GM12878 (cell line): ENCODE measurements at regions not wholly inside any gene's neighbourhood (a gene's known extent, or its start where the extent isn't known, plus 50 kb on each side); places are given as distances from the start of the nearest gene placed in this dataset.

ENCODE experiments used
- ATAC-seq: fragments of 200-7000 bp; cut with Tn5 transposase; 3 replicates; pipeline ENCODE4 v1.9.1; 2020; ENCODE audit warnings: mild to moderate bottlenecking, moderate library complexity
- BruUV-seq: library from RNA; stranded (reverse); fragments of 400-500 nt; replicated peaks from 2 replicates; lab custom pipeline; 2021; lab: Mats Ljungman, UMichigan
- CTCF ChIA-PET: fragments of 300-600 bp; sonication (Branson Sonifier 250); formaldehyde crosslinking; extraction: SDS; loops from one replicate; lab custom pipeline; 2021; ENCODE audit warnings: inconsistent platforms; lab: Yijun Ruan, JAX
- POLR2A ChIA-PET: fragments of 350-600 bp; formaldehyde crosslinking; extraction: SDS; loops from one replicate; lab custom pipeline; 2021; ENCODE audit warnings: inconsistent platforms; lab: Charles Lee
- RAD21 ChIA-PET: fragments of 300-600 bp; sonication (Branson Sonifier 250); formaldehyde crosslinking; loops from one replicate; lab custom pipeline; 2023; ENCODE audit warnings: antibody characterized with exemption; ENCODE audit not compliant: unreplicated experiment; lab: Charles Lee
- SMC1A ChIA-PET: fragments of 300-600 bp; sonication (Branson Sonifier 250); formaldehyde crosslinking; loops from one replicate; lab custom pipeline; 2023; ENCODE audit not compliant: unreplicated experiment, uncharacterized antibody; lab: Charles Lee
- DNase-seq: peaks from one replicate; pipeline ENCODE4 v3.0.0-alpha.2; 2011; ENCODE audit warnings: low read depth, low spot score
- FAIRE-seq: peaks from 3 replicates; lab custom pipeline; 2011; peaks lifted over from hg19 to GRCh38; lab: Jason Lieb, UNC
- H2AFZ ChIP-seq: 2 replicates; pipeline ENCODE4 v1.6.0; 2011; ENCODE audit warnings: low read depth, low read length, control low read depth; ENCODE audit not compliant: control insufficient read depth
- H3K27ac ChIP-seq: 2 replicates; pipeline ENCODE4 v1.5.1; 2011; ENCODE audit warnings: control low read depth; ENCODE audit not compliant: control insufficient read depth, insufficient read depth
- H3K27me3 ChIP-seq, 2 experiments: replicated peaks in 1 of 2; 2 replicates each; pipeline versions ENCODE4 v1.6.0 to v1.6.1; 2011; ENCODE audit warnings: low read length in 1 of 2; ENCODE audit not compliant: control insufficient read depth in 2 of 2, insufficient read depth in 2 of 2
- H3K36me3 ChIP-seq, 2 experiments: 2 replicates each; pipeline ENCODE4 v1.5.1; 2011; ENCODE audit warnings: low read length in 1 of 2; ENCODE audit not compliant: control insufficient read depth in 2 of 2, insufficient read depth in 2 of 2
- H3K4me1 ChIP-seq: 2 replicates; pipeline ENCODE4 v1.6.1; 2011; ENCODE audit warnings: mild to moderate bottlenecking, low read length, moderate library complexity, mixed read lengths; ENCODE audit not compliant: control insufficient read depth, insufficient read depth
- H3K4me2 ChIP-seq: 2 replicates; pipeline ENCODE4 v1.6.0; 2011; ENCODE audit warnings: control low read depth; ENCODE audit not compliant: control insufficient read depth, insufficient read depth
- H3K4me3 ChIP-seq: fragments of 200-600 bp; sonication (generic); 2 replicates; pipeline ENCODE4 v1.5.1; 2016
- H3K79me2 ChIP-seq: 2 replicates; pipeline ENCODE4 v1.6.0; 2011; ENCODE audit warnings: low read length; ENCODE audit not compliant: control insufficient read depth, insufficient read depth
- H3K9ac ChIP-seq: 2 replicates; pipeline ENCODE4 v1.8.0; 2011; ENCODE audit warnings: low read length, control low read depth, mixed read lengths; ENCODE audit not compliant: control insufficient read depth, insufficient read depth
- H3K9me3 ChIP-seq: replicated peaks from 3 replicates; pipeline ENCODE4 v1.5.1; 2011; ENCODE audit warnings: mild to moderate bottlenecking, low read length; ENCODE audit not compliant: control insufficient read depth, insufficient read depth
- H4K20me1 ChIP-seq: 2 replicates; pipeline ENCODE4 v1.6.0; 2011; ENCODE audit not compliant: control insufficient read depth, insufficient read depth
- E2F8 ChIP-seq: fragments of 450-650 bp; IDR thresholded peaks from 2 replicates; pipeline ENCODE4 v1.6.1; 2018; ENCODE audit warnings: mild to moderate bottlenecking, low read depth, moderate library complexity; ENCODE audit not compliant: partially characterized antibody
- TCF7 ChIP-seq: IDR thresholded peaks from 2 replicates; pipeline ENCODE4 v1.6.1; 2014; ENCODE audit warnings: antibody characterized with exemption, borderline replicate concordance
- YBX1 ChIP-seq: fragments of 450-650 bp; IDR thresholded peaks from 2 replicates; pipeline ENCODE4 v1.6.1; 2016; ENCODE audit warnings: antibody characterized with exemption
- WGBS: methylation state at CpG from one replicate; pipeline ENCODE4 v1.1.6; 2016; ENCODE audit warnings: low lambda C conversion rate; ENCODE audit not compliant: insufficient replicate concordance, insufficient coverage; ENCODE audit errors: missing lambda C conversion rate; 5-methylcytosine and 5-hydroxymethylcytosine counted together
- in situ Hi-C: fragments of 300-500 bp; cut with MboI; formaldehyde crosslinking; loops from 9 replicates; pipeline ENCODE4 v1.14.3; 2018; ENCODE audit warnings: mixed read lengths
- intact Hi-C: fragments of 100-400 bp; cut with micrococcal nuclease; formaldehyde crosslinking; loops from one replicate; pipeline ENCODE4 v1.14.2; 2022; ENCODE audit not compliant: unreplicated experiment

GRCh38 chr4:31005037-31005436 lies 284.9 kb downstream of the PCDH7 start (continued):
- no peak for TF ChIP-seq E2F8
- TF ChIP-seq TCF7, result no peak
- TF ChIP-seq, all 136 proteins: peak for 0

GRCh38 chr4:31007858-31008257 lies 287.7 kb downstream of the PCDH7 start:
- H3K4me3 ChIP-seq, result no peak overlapping the region
- no peaks in the 10 kb centered on the region for H3K4me1 ChIP-seq
- H3K27me3 ChIP-seq, result no peaks in the 10 kb centered on the region
- RAD21 ChIA-PET, result no interaction called here
- no peak overlapping the region for H2AFZ ChIP-seq
- H4K20me1 ChIP-seq, result no peaks in the 10 kb centered on the region
- no peaks in the 10 kb centered on the region for H3K36me3 ChIP-seq
- H3K9me3 ChIP-seq, result no peaks in the 10 kb centered on the region
- no peak overlapping the region for H3K9ac ChIP-seq
- no peak for ATAC-seq
- BruUV-seq, result no TSS peak
- CTCF ChIA-PET, result no interaction called here
- 25% methylated on average over 2 of the region's 2 CpGs for WGBS
- no peak for FAIRE-seq
- in situ Hi-C loops (no loop called here), intact Hi-C loops (loop anchor here (10.0 kb wide), 1 partner anchor 293 kb away; no protein-coding TSS in a partner anchor)
- H3K27ac ChIP-seq, result no peak overlapping the region
- SMC1A ChIA-PET, result interaction anchor here (0.6 kb wide), 1 partner anchor 547 kb away, joined by 4 read pairs; no protein-coding TSS in a partner anchor
- no peak overlapping the region for H3K4me2 ChIP-seq
- DNase-seq, result no peak
- no peaks in the 10 kb centered on the region for H3K79me2 ChIP-seq
- TF ChIP-seq YBX1, result no peak
- POLR2A ChIA-PET, result no interaction called here
